ENCODE measurements at regions not wholly inside any gene's neighbourhood (a gene's known extent, or its start where the extent isn't known, plus 50 kb on each side); places are given as distances from the start of the nearest gene placed in this dataset.

DNA sequence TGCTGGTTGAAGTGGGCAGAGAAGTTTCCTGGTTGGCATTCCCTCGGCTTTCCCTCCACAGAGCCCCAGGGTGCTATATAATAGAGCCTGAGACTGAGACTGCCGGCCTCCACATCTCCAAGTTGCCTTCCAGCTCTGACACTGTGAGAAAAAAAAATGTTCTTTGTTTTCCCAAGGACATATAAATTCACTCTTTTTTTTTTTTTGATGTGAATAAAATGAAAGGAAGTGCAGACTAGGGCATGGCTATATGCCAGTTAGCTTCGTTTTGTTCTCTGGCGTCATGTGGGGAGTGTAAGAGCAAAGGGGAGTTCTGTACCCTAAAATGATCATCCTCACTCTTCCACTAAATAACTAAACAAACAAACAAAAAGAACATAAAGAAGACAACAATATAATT, 101.6 kb downstream of the TNFSF18 start:
- Histone ChIP-seq H2AFZ (ENCODE audit: low read length) (no peak overlapping the region), H3K23ac (ENCODE audit: insufficient read length) (no peak overlapping the region), H2BK20ac (ENCODE audit: low read length) (no peak overlapping the region), H4K91ac (replicated peaks; ENCODE audit: insufficient read length, low read length) (no peak overlapping the region), H3K9ac (replicated peaks in 1 of 4; ENCODE audit: extremely low read depth in 1 of 4, low read depth in 3 of 4, low read length in 3 of 4) (no peak overlapping the region), H2BK120ac (replicated peaks; ENCODE audit: low read depth, low read length) (no peak overlapping the region), H3K4me3 (ENCODE audit: extremely low read depth in 1 of 4, insufficient read depth in 2 of 4, low read depth in 3 of 4, low read length in 4 of 4) (no peak overlapping the region), H2BK15ac (ENCODE audit: low read length) (no peak overlapping the region), H3K4me1 (replicated peaks in 1 of 4; ENCODE audit: control insufficient read depth in 3 of 4, insufficient read depth in 4 of 4, low read length in 3 of 4) (no peaks in the 10 kb centered on the region), H3K56ac (replicated peaks; ENCODE audit: insufficient read length, low read depth, low read length) (no peak overlapping the region), H3K18ac (ENCODE audit: extremely low read depth, low read length) (no peak overlapping the region), H2BK12ac (ENCODE audit: low read depth, low read length) (no peak overlapping the region), H4K5ac (ENCODE audit: insufficient read length, low read depth, low read length) (no peak overlapping the region), H3K4ac (replicated peaks; ENCODE audit: insufficient read length, low read depth, low read length) (no peak overlapping the region), H3K79me1 (ENCODE audit: low read depth, low read length) (no peaks in the 10 kb centered on the region), H3K4me2 (ENCODE audit: insufficient read depth in 1 of 2, low read depth in 2 of 2, low read length in 2 of 2) (no peak overlapping the region), H3K27me3 (replicated peaks in 1 of 4; ENCODE audit: control insufficient read depth in 3 of 4, extremely low read depth in 1 of 4, insufficient read depth in 3 of 4, low read length in 3 of 4) (no peaks in the 10 kb centered on the region), H2BK5ac (ENCODE audit: low read depth, low read length) (no peak overlapping the region), H3K14ac (ENCODE audit: insufficient read length) (no peak overlapping the region), H3K79me2 (ENCODE audit: control insufficient read depth in 1 of 2, insufficient read depth in 2 of 2, low read length in 2 of 2) (no peaks in the 10 kb centered on the region), H3K27ac (ENCODE audit: low read depth, low read length) (no peak overlapping the region), H3K36me3 (ENCODE audit: control insufficient read depth in 2 of 4, insufficient read depth in 4 of 4, low read length in 3 of 4) (no peaks in the 10 kb centered on the region), H4K8ac (ENCODE audit: extremely low read depth, insufficient read depth, low read length) (no peak overlapping the region), H4K20me1 (replicated peaks in 1 of 2; ENCODE audit: control insufficient read depth in 1 of 2, insufficient read depth in 2 of 2, low read length in 2 of 2) (no peaks in the 10 kb centered on the region), H3K9me3 (ENCODE audit: insufficient read depth in 2 of 2, low read depth in 1 of 2, low read length in 1 of 2) (no peaks in the 10 kb centered on the region), H2AK5ac (ENCODE audit: low read depth, low read length) (no peak overlapping the region), H3K23me2 (ENCODE audit: low read depth, low read length) (no peaks in the 10 kb centered on the region; the same call in 1 of the 2 replicates)
- TF ChIP-seq YY1 (IDR thresholded peaks at IDR 0.05; ENCODE audit: low read depth, low read length) (no peak), TEAD4 (IDR thresholded peaks at IDR 0.05; ENCODE audit: low read depth, low read length) (no peak)
- TF ChIP-seq, protein P1, sequence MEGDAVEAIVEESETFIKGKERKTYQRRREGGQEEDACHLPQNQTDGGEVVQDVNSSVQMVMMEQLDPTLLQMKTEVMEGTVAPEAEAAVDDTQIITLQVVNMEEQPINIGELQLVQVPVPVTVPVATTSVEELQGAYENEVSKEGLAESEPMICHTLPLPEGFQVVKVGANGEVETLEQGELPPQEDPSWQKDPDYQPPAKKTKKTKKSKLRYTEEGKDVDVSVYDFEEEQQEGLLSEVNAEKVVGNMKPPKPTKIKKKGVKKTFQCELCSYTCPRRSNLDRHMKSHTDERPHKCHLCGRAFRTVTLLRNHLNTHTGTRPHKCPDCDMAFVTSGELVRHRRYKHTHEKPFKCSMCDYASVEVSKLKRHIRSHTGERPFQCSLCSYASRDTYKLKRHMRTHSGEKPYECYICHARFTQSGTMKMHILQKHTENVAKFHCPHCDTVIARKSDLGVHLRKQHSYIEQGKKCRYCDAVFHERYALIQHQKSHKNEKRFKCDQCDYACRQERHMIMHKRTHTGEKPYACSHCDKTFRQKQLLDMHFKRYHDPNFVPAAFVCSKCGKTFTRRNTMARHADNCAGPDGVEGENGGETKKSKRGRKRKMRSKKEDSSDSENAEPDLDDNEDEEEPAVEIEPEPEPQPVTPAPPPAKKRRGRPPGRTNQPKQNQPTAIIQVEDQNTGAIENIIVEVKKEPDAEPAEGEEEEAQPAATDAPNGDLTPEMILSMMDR (IDR thresholded peaks at IDR 0.05; ENCODE audit: control extremely low read depth in 1 of 3, insufficient read depth in 1 of 3, low read depth in 1 of 3, low read length in 3 of 3), result no peak
- 93% methylated on average over 4 of the region's 4 CpGs; no CpG with 5 or more reads in 1 of the 2 experiments for WGBS, 2 experiments (ENCODE audit: extremely low coverage in 1 of 2, insufficient coverage in 1 of 2, insufficient read length in 1 of 2, insufficient replicate concordance in 2 of 2, low coverage in 1 of 2, low lambda C conversion rate in 2 of 2, missing lambda C conversion rate in 1 of 2)
- ChIA-PET CTCF (ENCODE audit: partially characterized antibody) (interaction anchor here (0.7 to 1.2 kb wide), 3 partner anchors 16 to 254 kb away, joined by 3 to 4 read pairs (median 3); no protein-coding TSS in a partner anchor), POLR2A (ENCODE audit: partially characterized antibody) (interaction anchor here (1.1 kb wide), 2 partner anchors 11 to 18 kb away, joined by 3 read pairs; no protein-coding TSS in a partner anchor)
- DNase-seq (ENCODE audit: low read depth in 1 of 2, low spot score in 2 of 2), result no peak
- no peak for FAIRE-seq

Data from H1 (cell line).